SH-SY5Y (cell line): ENCODE measurements at regions not wholly inside any gene's neighbourhood (a gene's known extent, or its start where the extent isn't known, plus 50 kb on each side); places are given as distances from the start of the nearest gene placed in this dataset.

ENCODE experiments used
- GATA2 ChIP-seq: IDR thresholded peaks from 2 replicates; pipeline ENCODE4 v1.6.1; 2011; ENCODE audit warnings: mild to moderate bottlenecking, low read depth, low read length
- GATA3 ChIP-seq: IDR thresholded peaks from 2 replicates; pipeline ENCODE4 v1.6.1; 2011; ENCODE audit warnings: low read depth, mild to moderate bottlenecking, low read length, moderate library complexity

GRCh38 chr16:11447836-11448235 lies 102.6 kb downstream of the RMI2 start:
- no peak for TF ChIP-seq GATA3
- TF ChIP-seq GATA2 = no peak

- TF ChIP-seq GATA2 (no peak), GATA3 (no peak)
These were observed 103.6 kb downstream of the RMI2 start for GRCh38 chr16:11448796-11449416.

- TF ChIP-seq GATA2 = no peak
- TF ChIP-seq GATA3 = no peak
These were observed 104.5 kb downstream of the RMI2 start for GRCh38 chr16:11449716-11450115.

GRCh38 chr16:11450136-11450535 lies 104.9 kb downstream of the RMI2 start:
- TF ChIP-seq GATA2 = no peak
- TF ChIP-seq GATA3 = no peak

- TF ChIP-seq GATA3 (no peak), GATA2 (no peak)
These were observed 107.0 kb downstream of the RMI2 start for GRCh38 chr16:11452298-11452697.

- TF ChIP-seq GATA2 = no peak
- TF ChIP-seq GATA3 = no peak
These were observed 107.6 kb downstream of the RMI2 start for GRCh38 chr16:11452746-11453389.

- TF ChIP-seq GATA2 = no peak
- TF ChIP-seq GATA3 = no peak
These were observed 111.5 kb downstream of the RMI2 start for GRCh38 chr16:11456741-11457140.

- TF ChIP-seq GATA2 (no peak), GATA3 (no peak)
These were observed 114.5 kb downstream of the RMI2 start for GRCh38 chr16:11459722-11460121.

GRCh38 chr16:11460820-11461594 lies 115.7 kb downstream of the RMI2 start:
- no peak for TF ChIP-seq GATA2
- TF ChIP-seq GATA3 = no peak

GRCh38 chr16:11461595-11461990 lies 116.3 kb downstream of the RMI2 start:
- TF ChIP-seq GATA3 (no peak), GATA2 (no peak)

GRCh38 chr16:11462036-11462435 lies 116.8 kb downstream of the RMI2 start:
- TF ChIP-seq GATA3 = no peak
- TF ChIP-seq GATA2 = no peak

GRCh38 chr16:11462861-11463260 lies 117.6 kb downstream of the RMI2 start:
- TF ChIP-seq GATA3 = no peak
- TF ChIP-seq GATA2 = no peak

- TF ChIP-seq GATA2 = no peak
- TF ChIP-seq GATA3 = no peak
These were observed 119.0 kb downstream of the RMI2 start for GRCh38 chr16:11464241-11464640.

- TF ChIP-seq GATA2 (no peak), GATA3 (no peak)
These were observed 120.4 kb downstream of the RMI2 start for GRCh38 chr16:11465675-11466074.

GRCh38 chr16:11470676-11471415 lies 115.9 kb downstream of the LITAF start:
- no peak for TF ChIP-seq GATA2
- TF ChIP-seq GATA3 = no peak

GRCh38 chr16:11471548-11471947 lies 115.2 kb downstream of the LITAF start:
- TF ChIP-seq GATA3 (no peak), GATA2 (no peak)

GRCh38 chr16:11472410-11472809 lies 114.3 kb downstream of the LITAF start:
- TF ChIP-seq GATA2 = no peak
